Hematopoietic multipotent progenitor cell (in vitro differentiated cells): ENCODE measurements at regions not wholly inside any gene's neighbourhood (a gene's known extent, or its start where the extent isn't known, plus 50 kb on each side); places are given as distances from the start of the nearest gene placed in this dataset.

Source experiments
- DNase-seq, 3 donors: peaks; one replicate each; pipeline ENCODE4 v3.0.0-alpha.2; 2011 to 2015; ENCODE audit warnings: low read depth in 2 of 3, low spot score in 2 of 3

GRCh38 chr7:145005601-145006000, 169.7 kb upstream of the TPK1 start:
- no peak for DNase-seq

GRCh38 chr7:144997512-144997911, 161.7 kb upstream of the TPK1 start:
- DNase-seq = no peak

- no peak for DNase-seq
Observed at GRCh38 chr7:144995495-144995894, 159.6 kb upstream of the TPK1 start.

- DNase-seq = no peak
Observed at GRCh38 chr7:144991041-144991440, 155.2 kb upstream of the TPK1 start.

GRCh38 chr7:144987686-144988085, 151.8 kb upstream of the TPK1 start:
- no peak for DNase-seq

- no peak for DNase-seq
Observed at GRCh38 chr7:144982133-144982532, 146.3 kb upstream of the TPK1 start.

- DNase-seq = no peak
Observed at GRCh38 chr7:144975882-144976281, 140.0 kb upstream of the TPK1 start.

GRCh38 chr7:144969787-144970186, 133.9 kb upstream of the TPK1 start:
- DNase-seq = no peak

GRCh38 chr7:144960763-144961162, 124.9 kb upstream of the TPK1 start:
- no peak for DNase-seq

- no peak for DNase-seq
Observed at GRCh38 chr7:144957998-144958397, 122.1 kb upstream of the TPK1 start.

- no peak for DNase-seq
Observed at GRCh38 chr7:144955422-144955821, 119.6 kb upstream of the TPK1 start.

- no peak for DNase-seq
Observed at GRCh38 chr7:144941127-144941526, 105.3 kb upstream of the TPK1 start.

GRCh38 chr7:144937199-144937598, 101.3 kb upstream of the TPK1 start:
- DNase-seq = no peak

GRCh38 chr7:144936314-144936713, 100.5 kb upstream of the TPK1 start:
- DNase-seq = no peak

- peak in 2 of 3 donors; percentile 12 to 78 for DNase-seq
Observed at GRCh38 chr7:144910411-144910810, 74.6 kb upstream of the TPK1 start.

GRCh38 chr7:144908943-144909556, 73.2 kb upstream of the TPK1 start:
- DNase-seq = no peak

- DNase-seq = no peak
Observed at GRCh38 chr7:144908324-144908723, 72.5 kb upstream of the TPK1 start.

- DNase-seq = no peak
Observed at GRCh38 chr7:144907577-144907976, 71.7 kb upstream of the TPK1 start.

GRCh38 chr7:144903201-144903600, 67.3 kb upstream of the TPK1 start:
- no peak for DNase-seq

GRCh38 chr7:144892761-144893160, 56.9 kb upstream of the TPK1 start:
- DNase-seq = no peak
